NCI-H526 treated with DMSO at 0.1 percent for 48 hours (cell line): ENCODE measurements at regions not wholly inside any gene's neighbourhood (a gene's known extent, or its start where the extent isn't known, plus 50 kb on each side); places are given as distances from the start of the nearest gene placed in this dataset.

ENCODE experiments used
- DNase-seq: peaks from one replicate; lab custom pipeline; 2025; lab: John Stamatoyannopoulos, UW

- DNase-seq, result no peak
Observed at GRCh38 chr18:45266023-45266422, 349.3 kb upstream of the SLC14A2 start.

- DNase-seq, result no peak
Observed at GRCh38 chr18:45267622-45268021, 347.7 kb upstream of the SLC14A2 start.

DNA sequence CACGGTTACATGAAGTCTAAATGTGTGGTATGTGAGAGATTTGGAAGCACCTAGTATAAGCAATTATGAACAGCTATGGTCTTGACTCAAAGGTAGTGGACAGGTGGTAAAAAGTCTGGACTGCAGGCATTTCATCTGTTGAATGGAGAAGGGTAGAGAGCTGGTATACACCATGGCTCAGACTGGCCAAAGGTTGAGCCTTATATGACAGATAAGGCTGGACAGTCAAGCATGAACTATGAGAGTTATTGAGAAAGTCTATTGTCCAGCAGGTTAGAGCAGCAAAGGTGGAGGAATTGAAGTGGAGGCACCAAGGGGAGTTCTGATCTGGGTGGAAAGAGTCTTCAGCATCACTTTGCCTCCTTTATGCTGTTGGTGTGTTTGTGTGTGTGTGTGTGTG is 346.7 kb upstream of the SLC14A2 start:
- no peak for DNase-seq

DNA sequence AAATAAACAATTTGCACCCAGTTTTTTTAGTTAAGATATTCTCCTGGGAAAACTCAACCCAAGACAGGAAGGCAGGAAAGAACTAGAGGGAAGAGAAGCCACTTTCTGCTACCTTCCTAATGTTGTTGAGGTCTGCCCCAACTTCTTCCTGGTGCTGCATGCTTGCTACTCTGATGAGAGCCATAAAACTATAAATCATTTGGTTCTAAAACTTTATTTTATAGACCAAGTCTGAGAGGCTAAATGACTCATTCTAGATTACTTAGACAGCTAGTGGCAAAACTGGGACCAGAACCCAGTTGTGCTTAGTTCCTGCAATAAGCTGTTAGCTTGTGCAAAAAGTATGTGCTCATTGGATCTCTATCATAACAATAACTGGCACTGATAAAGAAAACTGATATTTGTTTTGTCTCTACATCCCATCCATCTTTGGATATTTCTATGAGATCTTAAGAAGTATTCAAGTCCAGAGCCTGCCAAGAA is 344.9 kb upstream of the SLC14A2 start:
- no peak for DNase-seq

- DNase-seq, result no peak
Observed at GRCh38 chr18:45274026-45274425, 341.2 kb upstream of the SLC14A2 start.

DNA sequence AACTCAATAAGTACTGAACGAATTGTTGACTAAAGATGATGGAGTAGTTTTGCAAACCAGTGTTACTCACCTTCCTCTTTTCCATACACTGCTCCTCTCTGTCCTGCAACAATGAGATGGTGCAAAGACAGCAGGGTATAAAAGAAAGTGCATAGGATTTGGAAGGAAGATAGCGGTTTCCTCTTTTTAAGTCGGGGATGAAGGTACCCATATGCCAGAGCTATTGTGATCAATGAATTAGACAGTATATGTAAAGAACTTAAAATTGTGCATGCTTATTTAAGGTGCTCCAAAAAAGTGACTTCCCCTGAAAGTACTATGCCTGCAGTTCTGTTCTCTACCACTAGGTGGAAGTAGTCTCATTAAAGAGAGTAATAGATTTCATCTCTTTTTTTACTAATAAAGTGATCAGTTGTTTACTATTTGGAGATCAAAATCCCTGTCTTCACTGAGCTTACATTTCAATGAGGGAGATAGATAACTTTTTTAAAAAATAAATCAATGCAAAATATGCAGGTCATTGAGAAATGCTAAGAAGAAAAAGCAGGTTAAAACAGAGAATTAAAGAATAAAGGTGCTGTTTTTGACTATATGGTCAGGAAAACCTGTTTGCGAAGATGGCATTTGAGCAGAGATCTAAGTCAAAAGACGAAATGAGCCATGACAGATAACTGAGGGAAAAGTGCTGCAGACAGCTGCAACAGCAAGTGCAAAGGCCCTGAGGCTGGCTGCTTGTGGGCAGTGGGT is 339.7 kb upstream of the SLC14A2 start:
- peak; percentile 12 for DNase-seq

DNA sequence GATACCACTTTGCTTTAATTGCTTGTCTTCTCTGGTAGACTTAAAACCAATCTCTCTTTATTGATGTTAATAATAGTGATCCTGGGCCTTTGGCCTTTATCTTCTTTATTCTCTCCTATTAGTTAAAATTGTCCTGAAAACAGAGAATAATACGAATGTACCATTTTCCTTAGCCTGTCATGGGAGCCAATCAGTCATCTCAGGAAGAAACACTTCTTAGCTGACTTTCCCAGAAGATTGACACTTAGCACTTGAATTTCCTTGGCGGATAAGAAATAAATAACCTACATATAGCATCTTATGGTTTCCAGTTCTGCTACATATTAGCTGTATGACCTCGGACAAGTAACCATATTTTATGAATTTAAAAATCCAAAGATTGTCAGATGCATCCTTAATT is 338.4 kb upstream of the SLC14A2 start:
- DNase-seq, result no peak

GRCh38 chr18:45277908-45278307 is 337.4 kb upstream of the SLC14A2 start:
- no peak for DNase-seq

DNA sequence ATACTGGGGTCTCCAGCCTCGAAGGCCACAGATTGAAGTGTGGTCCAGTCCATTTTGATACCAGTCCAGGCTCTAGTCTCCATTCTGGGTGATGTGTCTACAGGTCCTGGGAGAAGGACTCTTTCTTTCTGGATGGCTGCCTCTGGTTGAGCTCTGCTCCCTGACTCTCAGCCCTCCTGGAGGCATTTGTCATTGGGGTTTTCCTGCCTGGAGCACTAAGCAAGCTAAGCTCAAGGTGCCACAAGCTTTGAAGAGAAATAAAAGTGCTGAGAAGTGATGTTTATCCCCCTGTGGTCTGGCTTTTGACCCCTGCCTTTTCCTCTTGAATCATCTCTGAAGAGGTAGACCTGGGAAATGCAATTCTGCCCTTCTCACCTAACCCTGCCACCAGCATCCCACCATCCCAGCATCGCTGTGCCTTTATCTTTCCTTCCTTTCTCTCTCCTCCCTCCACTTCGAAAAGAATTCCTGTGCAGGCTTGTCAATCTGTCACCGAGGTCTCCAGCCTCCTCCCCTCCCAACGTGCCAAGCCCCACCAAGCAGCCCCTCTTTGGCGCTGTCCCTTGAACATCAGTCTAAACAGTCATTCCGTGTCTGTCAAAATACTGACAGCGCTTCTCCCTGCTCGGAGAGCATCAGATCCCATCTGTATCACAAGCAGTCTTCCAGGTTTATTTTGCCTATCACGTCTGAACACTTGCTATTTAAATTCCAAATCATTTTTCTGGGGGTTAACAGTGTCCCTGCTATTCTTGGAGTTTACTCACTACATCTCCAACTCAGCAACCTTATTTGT is 334.6 kb upstream of the SLC14A2 start:
- DNase-seq, result no peak

- no peak for DNase-seq
Observed at GRCh38 chr18:45282101-45282812, 333.0 kb upstream of the SLC14A2 start.

GRCh38 chr18:45284174-45284573 is 331.1 kb upstream of the SLC14A2 start:
- DNase-seq, result no peak

GRCh38 chr18:45284851-45285250 is 330.4 kb upstream of the SLC14A2 start:
- DNase-seq, result no peak

GRCh38 chr18:45285251-45285650 is 330.0 kb upstream of the SLC14A2 start:
- DNase-seq, result no peak

DNA sequence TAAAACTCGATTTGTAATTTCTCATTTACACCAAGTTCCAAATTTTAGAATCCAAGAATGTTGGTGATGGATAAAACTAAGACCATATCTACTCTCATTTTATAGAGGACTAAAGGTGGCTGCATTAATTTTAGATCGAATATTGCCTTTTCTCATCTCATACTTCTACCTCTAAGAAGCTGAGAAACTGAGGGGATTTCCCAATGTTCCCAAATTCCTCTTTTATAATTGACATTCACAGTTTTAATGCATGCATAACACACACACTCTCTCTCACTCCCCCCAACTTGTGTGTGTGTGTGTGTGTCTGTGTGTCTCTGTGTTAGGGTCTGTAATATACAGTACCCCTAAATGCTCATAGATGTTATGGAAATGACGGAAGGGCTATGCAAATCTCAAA is 328.8 kb upstream of the SLC14A2 start:
- no peak for DNase-seq

GRCh38 chr18:45287531-45287930 is 327.7 kb upstream of the SLC14A2 start:
- DNase-seq, result no peak

DNA sequence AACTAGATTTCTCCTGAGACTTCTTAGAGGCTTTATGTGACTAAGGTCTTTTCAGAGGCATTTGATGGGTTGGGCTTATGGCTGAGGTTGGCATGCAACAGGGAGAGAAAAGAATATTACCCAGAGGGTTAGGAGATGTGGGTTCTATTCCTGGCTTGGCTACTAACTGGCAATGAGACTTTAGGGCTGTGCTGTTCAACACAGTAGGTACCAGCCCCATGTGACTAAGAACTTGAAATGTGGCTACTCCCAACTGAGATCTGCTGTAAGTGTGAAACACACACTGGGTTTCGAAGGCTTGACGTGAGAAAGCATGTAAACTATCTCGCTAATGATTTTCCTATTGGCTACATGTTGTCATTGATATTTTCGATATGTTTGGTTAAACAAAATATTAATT is 324.9 kb upstream of the SLC14A2 start:
- DNase-seq, result no peak

DNA sequence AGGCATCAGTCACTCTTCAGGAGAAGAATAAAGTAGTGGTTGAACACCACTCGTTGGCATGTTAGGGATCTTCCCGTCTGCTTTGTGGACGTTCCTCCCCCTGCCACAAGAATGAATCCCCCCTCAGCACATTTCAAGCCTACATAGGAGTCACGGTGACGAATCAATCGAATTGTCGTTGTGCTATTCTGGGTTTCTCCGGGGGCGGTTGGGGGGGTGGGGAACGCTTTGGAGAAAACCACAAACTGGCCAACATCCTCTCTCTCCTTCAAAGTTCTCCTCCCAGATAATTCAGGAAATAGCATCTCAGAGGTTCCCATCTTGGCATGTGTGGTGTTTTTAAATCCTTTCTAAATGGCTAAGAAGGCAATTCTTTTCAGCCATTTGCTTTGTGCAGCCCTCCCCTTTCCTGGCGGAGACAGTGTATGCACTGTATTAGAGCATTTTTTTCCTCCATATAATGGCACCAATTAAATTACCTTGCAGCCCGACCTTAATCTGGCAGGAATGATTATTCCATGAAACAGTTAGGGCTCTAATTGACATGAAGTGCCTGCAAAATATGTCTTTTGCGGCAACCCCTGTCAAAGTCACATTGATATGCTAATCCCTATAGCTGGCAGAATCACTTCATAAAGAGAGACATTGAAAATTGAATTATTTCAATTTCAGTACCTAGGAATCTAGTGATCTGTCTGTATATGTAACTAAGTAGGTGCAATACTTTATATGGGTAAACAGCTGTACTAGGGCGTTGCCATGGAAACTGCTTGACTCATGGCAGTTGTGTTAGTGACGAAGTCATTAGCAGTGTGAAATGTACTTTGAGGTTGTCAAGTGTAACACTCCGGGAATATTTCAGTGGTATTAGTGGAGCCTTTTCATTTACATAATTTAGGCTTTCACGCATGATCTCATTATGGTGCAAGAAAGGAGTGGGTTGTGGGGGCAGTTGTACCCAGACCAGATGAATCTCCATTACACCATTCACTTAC is 323.4 kb upstream of the SLC14A2 start:
- no peak for DNase-seq

DNA sequence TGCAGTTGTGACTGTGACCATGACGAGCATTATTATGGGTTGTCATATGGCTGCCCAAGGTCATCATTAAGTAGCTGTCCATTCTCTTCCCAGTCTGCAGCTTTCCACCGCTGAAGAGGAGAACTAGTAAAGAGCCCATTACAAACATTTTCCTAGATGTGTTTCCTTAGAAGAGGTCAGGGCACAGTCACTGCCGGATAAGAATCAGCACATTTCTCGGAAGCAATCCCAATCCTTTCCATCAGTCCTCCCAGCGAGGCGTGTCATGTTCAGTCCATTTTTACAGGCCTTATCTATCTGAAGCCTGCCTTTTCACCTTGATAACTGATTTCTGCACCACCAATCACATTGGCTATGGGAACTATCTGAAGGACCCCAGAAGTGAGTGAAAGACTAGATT is 319.9 kb upstream of the SLC14A2 start:
- no peak for DNase-seq

DNA sequence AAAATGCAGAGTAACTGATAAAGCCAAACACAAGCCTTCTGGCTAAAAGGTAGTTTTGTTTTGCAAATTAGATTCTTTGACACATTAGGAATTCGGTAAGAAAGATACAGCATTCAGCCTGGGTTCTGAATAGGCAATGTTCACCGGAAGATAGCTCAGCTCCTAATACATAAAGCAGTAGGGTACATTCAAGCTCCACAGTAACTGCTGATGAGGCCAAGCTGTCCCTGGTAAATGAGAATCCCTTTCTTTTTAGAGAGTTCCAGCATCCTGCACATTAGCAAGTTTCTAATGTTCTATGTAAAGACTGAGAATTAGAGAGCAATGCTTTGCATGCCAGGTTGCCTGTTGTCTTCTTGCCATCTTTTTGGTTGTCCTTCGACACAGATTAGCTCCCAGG is 316.3 kb upstream of the SLC14A2 start:
- peak; percentile 72 for DNase-seq

DNA sequence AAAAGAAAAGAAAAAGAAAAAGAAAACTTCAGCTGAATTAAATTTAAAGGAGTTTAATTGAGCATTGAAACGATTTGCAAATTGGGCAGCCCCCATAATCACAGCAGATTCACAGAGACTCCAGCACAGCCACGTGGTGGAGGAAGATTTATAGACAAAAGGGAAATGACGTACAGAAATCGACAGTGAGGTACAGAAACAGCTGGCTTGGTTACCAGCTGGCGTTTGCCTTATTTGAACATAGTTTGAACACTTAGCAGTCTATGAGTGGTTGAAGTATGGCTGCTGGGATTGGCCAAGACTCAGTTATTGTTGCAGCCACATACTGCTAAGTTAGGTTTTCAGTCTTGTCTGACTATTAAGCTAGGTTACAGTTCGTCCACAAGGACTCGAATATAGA is 312.2 kb upstream of the SLC14A2 start:
- DNase-seq, result no peak

- DNase-seq, result no peak
Observed at GRCh38 chr18:45304558-45304957, 310.7 kb upstream of the SLC14A2 start.
